OCI-M1 (cell line): ENCODE measurements at regions not wholly inside any gene's neighbourhood (a gene's known extent, or its start where the extent isn't known, plus 50 kb on each side); places are given as distances from the start of the nearest gene placed in this dataset.
"Not testable (repeated sequence)": the region's sequence is repeated elsewhere in the genome, so short reads cannot be mapped to it uniquely, and the experiment has no call there.

Source experiments
- DNase-seq: peaks from one replicate; lab custom pipeline; 2025; lab: John Stamatoyannopoulos, UW

- DNase-seq: no peak
These were observed 478.4 kb downstream of the BRD1 start for GRCh38 chr22:49349181-49349835.

- DNase-seq: no peak
These were observed 479.0 kb downstream of the BRD1 start for GRCh38 chr22:49348631-49349030.

GRCh38 chr22:49347376-49347775, 480.3 kb downstream of the BRD1 start:
- no peak for DNase-seq

GRCh38 chr22:49345896-49346295, 481.8 kb downstream of the BRD1 start:
- DNase-seq: no peak

GRCh38 chr22:49344656-49345055, 483.0 kb downstream of the BRD1 start:
- DNase-seq: no peak

- DNase-seq: no peak
These were observed 483.5 kb downstream of the BRD1 start for GRCh38 chr22:49344161-49344560.

- no peak for DNase-seq
These were observed 487.3 kb downstream of the BRD1 start for GRCh38 chr22:49340406-49340805.

- not testable (repeated sequence) for DNase-seq
These were observed 491.2 kb downstream of the BRD1 start for GRCh38 chr22:49336483-49336882.

- no peak for DNase-seq
These were observed 492.7 kb downstream of the BRD1 start for GRCh38 chr22:49334976-49335375.

- no peak for DNase-seq
These were observed 493.3 kb downstream of the BRD1 start for GRCh38 chr22:49334449-49334789.

GRCh38 chr22:49333206-49333605, 494.5 kb downstream of the BRD1 start:
- no peak for DNase-seq

GRCh38 chr22:49332691-49333090, 495.0 kb downstream of the BRD1 start:
- no peak for DNase-seq

GRCh38 chr22:49331878-49332277, 495.8 kb downstream of the BRD1 start:
- DNase-seq: no peak

GRCh38 chr22:49331223-49331815, 496.4 kb downstream of the BRD1 start:
- no peak for DNase-seq

GRCh38 chr22:49330421-49331222, 497.1 kb downstream of the BRD1 start:
- no peak for DNase-seq

GRCh38 chr22:49329636-49330035, 498.0 kb downstream of the BRD1 start:
- DNase-seq: no peak

- DNase-seq: no peak
These were observed 498.9 kb downstream of the BRD1 start for GRCh38 chr22:49328630-49329405.

GRCh38 chr22:49328118-49328475, 499.6 kb downstream of the BRD1 start:
- DNase-seq: no peak

- no peak for DNase-seq
These were observed 500.1 kb downstream of the BRD1 start for GRCh38 chr22:49327411-49328117.

- DNase-seq: no peak
These were observed 501.1 kb downstream of the BRD1 start for GRCh38 chr22:49326558-49326957.

GRCh38 chr22:49325531-49326395, 501.9 kb downstream of the BRD1 start:
- DNase-seq: no peak
